Ramos (cell line): ENCODE measurements at regions not wholly inside any gene's neighbourhood (a gene's known extent, or its start where the extent isn't known, plus 50 kb on each side); places are given as distances from the start of the nearest gene placed in this dataset.

ENCODE experiments used
- in situ Hi-C: fragments of 300-500 bp; cut with MboI; formaldehyde crosslinking; loops from one replicate; pipeline ENCODE4 v1.14.3; 2022; ENCODE audit warnings: low sequenced_read_pairs; ENCODE audit not compliant: unreplicated experiment

DNA sequence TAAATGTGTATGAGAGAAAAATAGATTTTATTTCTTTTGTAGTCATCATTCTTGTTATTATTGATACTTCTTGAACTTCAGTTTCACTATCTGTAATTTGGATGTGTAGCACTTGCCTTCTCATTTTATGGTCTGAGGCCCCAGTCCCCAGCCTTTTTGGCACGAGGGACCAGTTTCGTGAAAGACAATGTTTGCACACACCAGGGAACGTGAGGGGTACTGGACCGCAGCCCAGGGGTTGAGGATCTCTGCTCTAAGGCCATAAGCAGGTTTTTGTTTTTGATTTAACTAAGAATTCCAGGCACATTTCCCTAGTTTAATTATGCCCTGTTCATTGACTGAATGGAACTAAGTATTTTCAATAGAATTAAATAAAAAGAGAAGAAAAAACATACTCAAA is 261.5 kb downstream of the BMP2 start:
- in situ Hi-C loops, result no loop called here

DNA sequence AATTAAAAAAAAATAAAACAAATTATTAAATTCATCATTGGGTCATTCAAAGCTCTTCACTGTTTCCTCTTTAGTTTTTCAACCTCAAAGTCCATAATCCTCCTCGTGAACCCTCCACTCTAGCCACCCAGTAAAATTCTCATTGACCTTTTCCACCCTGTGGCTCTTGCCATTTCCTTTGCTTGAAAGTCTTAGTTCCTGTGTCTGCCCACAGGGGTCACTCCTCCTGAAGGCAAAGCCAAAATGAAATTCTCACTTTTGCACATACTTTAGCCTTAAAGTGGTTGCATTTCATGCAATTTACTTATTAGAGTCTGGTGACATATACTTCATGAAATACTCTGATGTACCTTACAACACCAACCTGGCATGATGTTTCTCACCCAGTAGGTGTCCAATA is 263.7 kb downstream of the BMP2 start:
- in situ Hi-C loops, result no loop called here

DNA sequence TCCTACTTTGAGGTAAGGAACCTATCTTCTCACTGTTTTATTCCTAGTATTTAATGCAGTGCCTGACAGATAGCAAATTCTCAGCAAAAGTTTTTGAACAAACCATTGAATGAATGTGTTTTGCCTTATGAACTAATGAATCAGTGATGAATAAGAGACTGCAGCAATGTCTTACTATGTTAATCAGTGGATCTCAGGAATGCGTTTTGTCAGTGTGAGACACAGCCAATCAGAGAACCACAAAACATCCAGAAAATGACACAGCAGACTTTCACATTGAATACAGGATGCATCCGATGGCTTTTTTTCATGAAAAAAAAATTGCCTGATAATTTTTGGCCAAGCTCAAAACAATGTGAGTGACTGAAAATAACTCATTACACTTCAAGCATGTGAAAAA is 270.5 kb downstream of the BMP2 start:
- in situ Hi-C loops, result no loop called here

DNA sequence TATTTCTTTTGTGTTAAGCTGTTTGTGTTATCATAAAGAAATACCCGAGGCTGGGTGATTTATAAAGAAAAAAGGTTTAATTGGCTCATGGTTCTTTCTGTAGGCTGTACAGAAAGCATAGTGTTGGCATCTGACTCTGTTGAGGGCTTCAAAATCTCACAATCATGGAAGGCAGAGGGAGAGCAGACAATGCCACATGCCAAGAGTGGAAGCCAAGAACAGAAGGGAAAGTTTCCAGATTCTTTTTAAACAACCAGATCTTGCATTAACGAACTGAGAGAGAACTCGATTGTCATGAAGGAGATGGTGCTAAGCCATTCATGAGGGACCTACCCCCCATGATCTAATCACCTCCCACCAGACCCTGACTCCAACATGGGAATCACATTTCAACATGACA is 290.1 kb downstream of the BMP2 start:
- in situ Hi-C loops, result no loop called here

DNA sequence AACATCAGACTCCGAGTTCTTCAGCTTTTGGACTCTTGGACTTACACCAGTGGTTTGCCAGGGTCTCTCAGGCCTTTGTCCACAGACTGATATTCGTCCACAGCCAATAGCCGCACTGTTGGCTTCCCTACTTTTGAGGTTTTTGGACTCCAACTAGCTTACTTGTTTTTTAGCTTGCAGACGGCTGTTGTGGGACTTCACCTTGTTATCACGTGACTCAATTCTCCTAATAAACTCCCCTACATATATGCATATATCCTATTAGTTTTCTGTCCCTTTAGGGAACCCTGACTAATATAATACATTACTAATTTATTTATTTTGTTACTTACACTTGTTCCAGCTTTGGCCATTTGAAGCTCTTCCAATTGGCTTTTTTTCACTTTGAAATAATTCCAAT is 311.3 kb downstream of the BMP2 start:
- in situ Hi-C loops, result no loop called here

DNA sequence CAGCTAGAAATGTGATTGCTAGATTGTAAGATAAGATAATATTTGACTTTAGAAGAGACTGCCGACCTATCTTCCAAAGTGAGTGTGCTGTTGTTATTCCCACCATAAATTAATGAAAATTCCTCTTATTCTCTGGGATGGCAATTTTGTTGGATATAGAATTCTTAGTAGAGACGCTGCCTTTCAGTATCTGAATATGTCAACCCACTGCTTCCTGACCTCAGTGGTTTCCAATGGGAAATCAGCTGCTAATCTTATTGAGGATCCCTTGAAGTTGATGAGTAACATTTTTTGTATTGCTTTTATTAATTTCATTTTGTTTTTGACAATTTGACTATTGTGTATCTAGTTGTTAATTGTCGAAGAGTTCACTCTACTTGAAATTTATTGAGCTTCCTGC is 313.0 kb downstream of the BMP2 start:
- in situ Hi-C loops, result no loop called here

DNA sequence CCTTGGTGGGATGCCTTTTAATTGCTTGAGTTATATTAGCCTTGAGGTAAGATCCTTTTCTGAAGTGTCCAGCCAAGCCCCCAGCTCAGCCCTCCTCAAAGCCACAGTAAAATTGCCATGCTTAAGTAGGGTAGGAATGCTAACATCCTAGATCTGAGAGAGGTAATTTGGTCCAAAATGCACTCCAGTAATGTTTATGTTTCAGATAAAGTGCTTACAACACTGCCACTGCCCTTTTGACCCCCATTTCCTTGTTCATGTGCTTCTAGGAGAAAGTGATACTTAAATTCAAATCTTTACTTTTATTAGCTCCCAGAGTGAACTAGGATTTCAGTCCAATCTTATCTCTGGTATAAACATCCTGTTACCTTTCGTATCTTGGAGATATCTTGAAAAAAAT is 318.0 kb downstream of the BMP2 start:
- in situ Hi-C loops, result no loop called here

DNA sequence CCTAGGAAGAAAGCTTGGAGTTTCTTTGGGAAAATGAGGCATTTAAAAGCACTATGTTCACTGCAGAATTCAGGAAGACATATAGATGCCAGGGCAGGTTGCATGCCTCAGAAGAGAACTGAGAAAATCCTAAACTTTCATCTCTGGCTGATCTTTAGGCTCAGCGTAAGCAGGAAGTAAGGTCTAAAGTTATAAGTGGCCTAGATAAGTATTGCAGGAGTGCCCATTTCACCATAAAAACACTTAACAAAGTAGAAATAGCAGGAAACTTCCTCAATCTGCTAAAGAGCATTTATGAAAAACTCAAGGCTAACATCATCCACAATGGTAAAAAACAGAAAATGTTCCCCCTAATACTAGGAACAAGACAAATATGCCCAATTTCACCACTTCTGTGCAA is 320.3 kb downstream of the BMP2 start:
- in situ Hi-C loops, result no loop called here

DNA sequence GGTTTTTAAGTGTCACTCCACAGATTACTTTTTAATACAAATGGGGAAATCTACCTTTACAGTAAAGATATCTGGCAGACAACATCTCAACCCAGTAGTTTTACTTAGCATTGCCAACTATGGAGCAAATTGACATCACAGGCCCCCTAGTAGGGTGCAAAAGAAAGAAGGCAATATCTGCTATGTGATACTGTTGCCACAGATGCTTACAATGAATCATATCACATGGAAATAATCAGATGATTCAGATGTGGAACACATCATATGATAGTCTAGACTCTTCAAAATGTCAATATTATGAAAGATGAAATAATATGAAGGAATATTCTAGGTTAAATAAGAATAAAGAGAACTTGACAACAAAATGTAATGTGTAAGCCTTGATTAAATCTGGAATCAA is 322.5 kb downstream of the BMP2 start:
- in situ Hi-C loops, result no loop called here

DNA sequence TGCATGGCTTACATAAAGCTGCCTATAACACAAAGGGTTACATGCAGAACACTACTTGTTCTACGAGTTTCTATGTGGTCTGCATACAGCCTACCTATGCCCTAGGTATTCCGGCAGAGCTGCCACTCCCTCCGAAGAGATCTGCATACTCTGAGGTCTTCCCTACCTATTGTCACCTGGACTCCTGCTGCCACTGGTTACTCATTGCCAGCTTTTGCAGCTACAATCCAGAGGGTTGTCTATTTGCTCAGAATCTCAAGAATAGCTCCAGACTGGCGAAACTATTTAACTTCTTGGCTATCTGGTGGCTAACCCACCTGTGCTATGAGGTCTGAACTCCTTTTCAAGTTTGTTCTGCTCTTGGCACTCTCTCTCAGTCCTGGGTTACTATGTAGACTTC is 323.3 kb downstream of the BMP2 start:
- in situ Hi-C loops, result no loop called here

DNA sequence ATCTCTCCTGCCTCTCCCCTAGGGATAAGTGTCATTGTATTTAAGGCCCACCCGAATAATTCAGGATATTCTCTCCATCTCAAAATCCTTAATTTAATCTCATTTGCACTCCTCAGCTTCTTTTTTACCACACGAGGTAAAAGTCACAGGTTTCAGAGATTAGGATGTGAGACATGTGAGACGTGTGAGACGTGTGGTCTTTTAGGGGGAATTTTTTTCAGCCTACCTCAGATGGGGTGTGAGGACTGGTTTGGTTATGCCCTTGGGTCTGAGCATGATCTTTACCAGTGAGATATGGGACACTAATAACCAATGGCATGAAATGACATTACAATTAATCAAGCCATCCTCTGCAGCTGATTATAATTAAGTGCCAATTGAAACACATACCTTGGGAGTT is 324.2 kb downstream of the BMP2 start:
- in situ Hi-C loops, result no loop called here

DNA sequence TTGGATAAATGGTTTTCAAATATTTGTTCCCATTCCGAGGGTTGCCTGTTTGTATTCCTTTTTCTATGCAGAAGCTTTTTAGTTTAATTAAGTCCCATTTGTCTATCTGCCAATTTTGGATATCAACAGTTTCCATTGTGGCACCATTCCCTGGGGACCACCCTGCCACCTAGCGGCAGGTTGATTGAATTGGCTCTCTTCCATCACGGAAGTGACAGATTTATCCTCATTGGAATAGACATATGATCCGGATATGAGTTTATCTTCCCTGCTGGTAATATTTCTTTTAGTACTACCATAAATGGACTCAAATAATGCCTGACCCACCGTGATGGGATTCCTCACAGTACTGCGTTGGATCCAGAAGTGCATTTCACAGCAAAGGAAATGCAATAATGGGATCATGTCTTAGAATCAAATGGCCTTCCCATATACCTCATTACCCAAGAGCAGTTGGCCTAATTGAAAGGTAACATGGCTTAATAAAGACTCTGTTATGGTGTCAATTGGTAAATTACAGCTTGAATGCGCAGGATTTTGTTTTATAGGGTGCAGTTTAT is 327.0 kb downstream of the BMP2 start:
- in situ Hi-C loops, result no loop called here

DNA sequence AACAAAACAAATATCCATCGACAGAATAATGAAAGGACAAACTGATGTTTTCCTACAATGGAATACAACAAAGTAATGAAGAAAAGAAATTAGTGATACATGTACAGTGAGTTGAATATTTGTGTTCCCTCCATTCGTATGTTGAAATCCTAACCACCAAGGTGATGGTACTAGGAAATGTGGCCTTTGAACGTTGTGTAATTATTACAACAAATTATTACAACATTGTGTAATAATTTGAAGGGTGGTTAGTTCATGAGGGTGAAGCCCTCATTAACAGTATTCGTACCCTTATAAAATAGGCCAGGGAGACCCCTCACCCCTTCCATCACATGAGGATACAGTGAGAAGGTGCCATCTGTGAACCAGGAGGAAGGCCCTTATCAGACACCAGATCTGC is 339.4 kb downstream of the BMP2 start:
- in situ Hi-C loops, result no loop called here

DNA sequence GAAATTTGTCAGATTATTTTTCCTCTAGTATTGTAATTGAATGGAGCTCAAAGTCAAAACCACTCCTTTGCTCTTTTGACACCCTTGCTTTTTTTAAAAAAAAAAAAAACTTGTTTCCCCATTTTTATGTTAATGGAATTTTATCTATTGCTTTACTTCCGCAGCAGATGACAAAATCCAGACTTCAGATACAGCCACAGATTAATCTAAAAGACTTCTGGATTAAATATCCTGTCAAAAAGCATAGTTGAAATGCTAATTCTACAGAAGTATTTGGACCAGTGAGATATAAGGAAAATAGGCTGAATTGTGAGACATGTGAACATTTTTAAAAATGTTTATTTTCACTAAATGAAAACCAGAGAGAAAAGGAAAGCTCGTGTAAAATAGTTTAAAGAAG is 341.4 kb downstream of the BMP2 start:
- in situ Hi-C loops, result no loop called here

DNA sequence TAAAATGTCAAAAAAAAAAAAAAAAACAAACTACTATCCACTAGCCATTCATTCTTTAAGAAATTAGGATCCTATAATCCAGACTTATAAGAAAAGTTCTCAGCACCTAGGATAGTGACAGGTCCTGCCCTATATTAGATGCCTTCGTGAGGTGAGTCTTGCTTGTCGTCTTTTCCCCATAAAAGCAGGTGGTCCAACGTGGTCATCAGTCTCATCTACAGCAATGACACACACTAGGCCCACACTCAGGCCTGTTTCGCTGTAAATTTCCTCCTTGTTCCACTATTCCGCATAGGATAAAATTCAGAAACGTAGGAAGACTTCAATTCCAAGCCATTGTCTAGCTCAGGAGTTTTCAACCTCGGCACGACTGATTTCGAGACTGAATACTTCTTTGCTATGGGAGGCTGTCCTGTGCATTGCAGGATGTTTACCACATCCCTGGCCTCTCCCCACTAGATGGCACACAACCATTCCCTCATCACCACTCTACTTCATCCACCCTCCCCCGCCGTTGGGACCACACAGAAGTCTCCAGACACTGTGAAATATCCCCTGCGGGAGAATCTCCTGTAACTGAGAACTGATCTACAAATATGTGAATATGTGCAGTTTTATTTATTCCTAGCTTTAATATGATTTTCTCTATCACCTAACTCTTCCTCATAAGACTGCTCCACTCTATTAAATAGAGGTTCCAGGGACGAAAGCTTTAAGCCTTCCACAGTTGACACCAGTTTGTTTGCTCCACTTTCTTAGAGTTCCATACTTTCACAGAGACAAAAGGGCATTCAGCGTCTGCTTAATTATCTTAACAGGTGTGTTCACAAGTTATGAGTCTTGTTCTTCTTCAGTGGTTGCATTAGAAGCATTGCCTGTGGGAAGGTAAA is 346.3 kb downstream of the BMP2 start:
- in situ Hi-C loops, result no loop called here

DNA sequence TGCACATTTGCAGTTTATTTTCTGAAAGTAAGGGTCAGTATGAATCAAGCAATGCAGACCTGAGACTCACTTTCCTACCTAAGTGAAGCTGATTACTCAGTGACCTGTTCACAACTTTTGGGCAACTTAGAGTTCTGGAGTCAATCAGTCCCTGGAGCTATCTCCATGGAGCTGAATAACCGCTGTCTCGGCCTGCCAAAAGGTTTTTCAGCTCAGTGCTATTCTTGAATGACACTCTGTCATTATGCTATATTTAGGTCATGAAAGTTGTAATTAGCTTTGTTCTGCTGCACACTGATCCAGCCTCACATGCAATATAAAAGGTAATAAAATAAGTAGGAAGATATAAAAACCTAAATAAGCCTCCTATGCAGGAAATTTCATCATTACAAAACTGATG is 356.0 kb downstream of the BMP2 start:
- in situ Hi-C loops, result no loop called here

DNA sequence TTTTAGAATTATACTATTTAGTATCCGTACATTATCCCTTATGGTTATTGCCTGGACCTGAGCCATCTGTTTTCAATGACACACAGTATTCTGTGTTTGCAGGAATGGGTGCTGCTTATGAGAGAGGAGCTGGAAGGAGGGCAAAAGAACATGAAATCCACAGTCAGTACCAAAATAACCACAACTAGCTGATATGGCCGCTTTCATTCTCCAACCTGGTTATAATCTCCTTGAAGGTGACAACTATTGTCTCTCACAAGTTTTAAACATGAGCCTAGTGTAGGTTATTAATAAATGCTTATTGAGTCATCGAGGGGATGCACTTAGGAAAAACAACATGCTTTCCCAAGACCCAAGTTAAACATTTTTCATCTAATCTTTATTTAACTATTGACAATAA is 356.6 kb downstream of the BMP2 start:
- in situ Hi-C loops, result no loop called here

DNA sequence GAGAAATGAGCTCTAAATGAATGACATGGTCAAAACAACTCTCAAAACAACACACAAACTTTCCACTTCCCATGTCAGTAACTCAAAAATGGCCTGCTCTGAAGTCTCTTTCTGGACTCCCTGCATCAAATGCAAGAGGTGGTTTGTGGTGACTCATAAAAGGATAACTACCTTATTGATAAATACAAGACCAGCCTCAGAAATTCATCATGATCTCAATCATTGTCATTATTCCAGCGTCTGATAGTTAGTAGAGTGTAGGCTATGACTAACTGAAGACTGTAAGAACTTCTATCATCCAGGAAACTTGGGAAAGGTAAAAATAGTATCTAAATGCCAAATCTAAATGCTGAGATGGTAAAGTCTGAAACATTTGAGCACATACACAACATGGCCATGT is 369.4 kb downstream of the BMP2 start:
- in situ Hi-C loops, result no loop called here

DNA sequence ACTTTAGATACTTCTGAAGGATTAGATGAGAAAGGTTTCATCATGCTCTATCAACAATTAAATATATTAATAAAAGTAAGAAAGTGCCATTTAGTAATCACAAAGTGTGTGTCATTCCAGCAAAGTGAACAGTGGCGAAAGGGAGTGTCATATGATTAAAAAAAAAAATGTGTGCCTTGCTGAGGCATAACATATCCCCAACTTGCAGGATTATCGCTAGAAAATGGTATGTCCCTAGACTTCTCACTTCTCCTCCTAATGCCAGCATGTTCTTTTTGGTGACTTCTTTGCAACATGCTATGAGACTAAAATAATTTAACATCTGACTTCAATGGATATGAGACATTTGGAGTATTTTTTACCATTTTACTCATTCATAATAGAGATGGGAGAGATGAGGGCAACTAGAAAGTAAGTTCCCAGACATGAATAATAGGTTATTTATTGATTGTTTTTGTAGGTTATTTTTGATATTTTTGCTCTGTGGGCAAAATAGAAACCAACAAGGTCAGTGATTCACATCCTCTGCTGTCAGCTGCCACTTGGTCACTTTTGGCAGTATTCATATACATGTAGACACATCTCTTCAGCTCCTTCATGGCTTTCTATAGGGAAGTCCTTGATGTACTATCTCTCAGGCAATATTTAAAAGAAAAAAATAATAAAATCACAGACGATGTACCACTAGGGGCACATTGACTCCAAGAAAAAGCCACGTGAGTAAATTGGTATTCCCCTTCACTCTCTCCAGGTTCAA is 370.1 kb downstream of the BMP2 start:
- in situ Hi-C loops, result no loop called here

DNA sequence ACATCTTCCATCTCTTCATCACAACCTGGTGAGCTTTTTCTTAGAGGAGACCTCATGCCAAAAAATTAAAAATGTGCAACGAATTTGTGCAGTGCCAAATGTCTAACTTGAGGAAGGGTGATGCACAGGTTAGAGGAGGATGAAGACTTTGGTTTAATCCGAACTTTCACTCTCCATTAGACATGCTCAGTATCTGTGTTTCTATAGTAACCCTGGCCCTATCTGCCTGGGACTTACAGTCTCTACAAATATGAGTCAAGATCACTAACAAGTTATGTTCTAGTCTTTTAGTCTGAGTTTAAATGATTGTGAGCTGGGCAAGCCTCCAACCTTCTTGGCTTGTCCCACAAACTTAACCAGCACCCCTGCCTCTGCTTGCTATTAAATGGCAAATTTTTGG is 377.0 kb downstream of the BMP2 start:
- in situ Hi-C loops, result no loop called here

DNA sequence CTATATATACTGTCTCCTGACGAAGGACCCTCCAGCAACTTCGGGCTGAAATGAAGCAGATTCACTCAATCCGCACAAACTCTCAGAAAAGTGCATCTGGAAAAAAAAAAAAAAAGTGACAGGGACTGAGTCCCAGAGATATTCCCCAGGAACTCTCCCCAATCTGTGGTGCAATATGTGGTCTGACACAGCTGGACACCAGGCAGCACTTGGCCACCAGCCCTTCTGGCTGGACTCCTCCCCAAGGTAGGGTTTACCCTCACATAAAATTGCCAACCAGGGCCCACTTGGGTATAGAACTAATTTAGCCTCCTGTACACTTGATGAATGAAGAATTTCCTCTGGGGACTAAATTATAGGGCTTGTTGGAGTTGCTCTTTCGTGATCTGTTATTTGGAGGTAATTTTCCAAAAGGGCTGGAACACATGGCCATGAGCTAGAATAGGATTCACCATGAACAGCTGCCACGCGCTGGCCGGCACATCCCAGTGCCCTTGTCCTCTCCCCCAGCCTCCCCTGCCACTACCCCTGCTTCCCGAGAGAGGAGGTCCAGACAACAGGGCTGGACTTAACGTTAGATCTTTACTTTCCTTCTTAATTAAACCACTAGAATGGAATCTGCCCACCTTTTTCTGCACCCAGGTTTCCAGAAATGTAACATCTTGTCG is 379.2 kb downstream of the BMP2 start:
- in situ Hi-C loops, result no loop called here
